Activated naive CD4-positive, alpha-beta T cell treated with anti-CD3 and anti-CD28 coated beads, Interleukin-2, amount 50 U/mL, for 24 hours (primary cell): ENCODE measurements at regions not wholly inside any gene's neighbourhood (a gene's known extent, or its start where the extent isn't known, plus 50 kb on each side); places are given as distances from the start of the nearest gene placed in this dataset.

Experiments
- H3K27ac Mint-ChIP-seq: one replicate; pipeline ENCODE4 v1.8.0; 2021; ENCODE audit warnings: mild to moderate bottlenecking, mixed read lengths
- H3K27me3 Mint-ChIP-seq: one replicate; pipeline ENCODE4 v1.8.0; 2021; ENCODE audit warnings: mixed read lengths
- H3K36me3 Mint-ChIP-seq: one replicate; pipeline ENCODE4 v1.8.0; 2021; ENCODE audit warnings: mixed read lengths
- H3K4me1 Mint-ChIP-seq: one replicate; pipeline ENCODE4 v1.8.0; 2021; ENCODE audit warnings: mixed read lengths
- H3K4me3 Mint-ChIP-seq: one replicate; pipeline ENCODE4 v1.8.0; 2021; ENCODE audit warnings: mild to moderate bottlenecking, mixed read lengths
- H3K9me3 Mint-ChIP-seq: one replicate; pipeline ENCODE4 v1.8.0; 2021; ENCODE audit warnings: mixed read lengths

GRCh38 chr21:21767276-21767675, 769.1 kb downstream of the NCAM2 start:
- Mint-ChIP-seq H3K36me3 (no peaks in the 10 kb centered on the region), H3K4me1 (no peaks in the 10 kb centered on the region), H3K27me3 (no peaks in the 10 kb centered on the region), H3K27ac (no peak overlapping the region), H3K9me3 (peaks cover 14% of the 10 kb centered on the region), H3K4me3 (no peak overlapping the region)

GRCh38 chr21:21788591-21788990, 790.4 kb downstream of the NCAM2 start:
- no peak overlapping the region for H3K27ac Mint-ChIP-seq
- H3K4me3 Mint-ChIP-seq = no peak overlapping the region
- H3K9me3 Mint-ChIP-seq = peaks cover 8% of the 10 kb centered on the region
- H3K4me1 Mint-ChIP-seq = no peaks in the 10 kb centered on the region
- H3K27me3 Mint-ChIP-seq = no peaks in the 10 kb centered on the region
- H3K36me3 Mint-ChIP-seq = no peaks in the 10 kb centered on the region

GRCh38 chr21:21801921-21802320, 803.7 kb downstream of the NCAM2 start:
- H3K27me3 Mint-ChIP-seq = no peaks in the 10 kb centered on the region
- H3K36me3 Mint-ChIP-seq = no peaks in the 10 kb centered on the region
- no peak overlapping the region for H3K4me3 Mint-ChIP-seq
- H3K27ac Mint-ChIP-seq = no peak overlapping the region
- no peaks in the 10 kb centered on the region for H3K4me1 Mint-ChIP-seq
- peaks cover 19% of the 10 kb centered on the region for H3K9me3 Mint-ChIP-seq

- Mint-ChIP-seq H3K4me3 (no peak overlapping the region), H3K27me3 (no peaks in the 10 kb centered on the region), H3K4me1 (no peaks in the 10 kb centered on the region), H3K9me3 (peaks cover 25% of the 10 kb centered on the region), H3K27ac (no peak overlapping the region), H3K36me3 (no peaks in the 10 kb centered on the region)
These were observed 808.7 kb downstream of the NCAM2 start for GRCh38 chr21:21806711-21807597.

DNA sequence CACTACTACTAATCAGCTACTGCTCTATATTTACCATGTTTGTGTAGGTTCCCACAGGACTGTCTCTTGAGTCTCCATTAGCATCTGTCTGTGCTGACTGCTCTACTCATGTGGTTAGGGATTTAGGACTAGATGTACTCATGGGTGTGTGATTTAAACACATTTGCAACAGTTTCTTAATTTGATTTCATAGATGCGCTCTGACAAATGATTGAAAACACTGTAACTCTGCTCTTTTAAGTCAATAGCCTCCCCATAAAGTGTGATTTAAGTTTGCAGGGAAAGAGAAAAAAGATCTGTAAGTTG, 809.3 kb downstream of the NCAM2 start:
- peaks cover 27% of the 10 kb centered on the region for H3K9me3 Mint-ChIP-seq
- no peak overlapping the region for H3K4me3 Mint-ChIP-seq
- no peaks in the 10 kb centered on the region for H3K36me3 Mint-ChIP-seq
- H3K27me3 Mint-ChIP-seq = no peaks in the 10 kb centered on the region
- H3K27ac Mint-ChIP-seq = no peak overlapping the region
- H3K4me1 Mint-ChIP-seq = no peaks in the 10 kb centered on the region

- Mint-ChIP-seq H3K36me3 (no peaks in the 10 kb centered on the region), H3K27me3 (no peaks in the 10 kb centered on the region), H3K27ac (no peak overlapping the region), H3K4me1 (no peaks in the 10 kb centered on the region), H3K9me3 (peaks cover 7% of the 10 kb centered on the region), H3K4me3 (no peak overlapping the region)
These were observed 815.1 kb downstream of the NCAM2 start for GRCh38 chr21:21813289-21813688.

DNA sequence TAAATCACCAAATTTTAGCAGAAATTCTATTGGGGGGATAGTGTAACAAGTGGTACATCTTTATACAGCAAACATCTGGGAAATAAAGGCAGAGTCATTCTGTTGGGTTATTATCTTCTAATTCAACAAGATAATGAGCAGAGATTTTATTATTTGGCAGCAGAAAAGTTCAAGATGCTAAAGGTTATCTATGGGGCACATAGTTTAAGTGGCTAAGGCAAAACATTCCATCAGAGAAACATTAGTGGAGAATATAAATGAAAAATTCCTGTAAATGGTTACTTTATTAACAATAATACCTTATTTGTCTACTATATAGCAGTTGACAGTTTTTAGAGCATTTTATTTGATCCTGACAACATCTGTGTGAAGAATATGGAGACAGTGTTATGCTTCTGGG, 815.7 kb downstream of the NCAM2 start:
- Mint-ChIP-seq H3K27ac (no peak overlapping the region), H3K9me3 (peaks cover 4% of the 10 kb centered on the region), H3K27me3 (no peaks in the 10 kb centered on the region), H3K36me3 (no peaks in the 10 kb centered on the region), H3K4me1 (no peaks in the 10 kb centered on the region), H3K4me3 (no peak overlapping the region)

GRCh38 chr21:21816778-21817177, 818.6 kb downstream of the NCAM2 start:
- Mint-ChIP-seq H3K27ac (no peak overlapping the region), H3K36me3 (no peaks in the 10 kb centered on the region), H3K9me3 (peaks cover 10% of the 10 kb centered on the region), H3K27me3 (no peaks in the 10 kb centered on the region), H3K4me1 (no peaks in the 10 kb centered on the region), H3K4me3 (no peak overlapping the region)

GRCh38 chr21:21818898-21819297, 820.7 kb downstream of the NCAM2 start:
- Mint-ChIP-seq H3K9me3 (peaks cover 6% of the 10 kb centered on the region), H3K4me1 (no peaks in the 10 kb centered on the region), H3K4me3 (no peak overlapping the region), H3K27me3 (no peaks in the 10 kb centered on the region), H3K27ac (no peak overlapping the region), H3K36me3 (no peaks in the 10 kb centered on the region)

GRCh38 chr21:21828130-21828529, 829.9 kb downstream of the NCAM2 start:
- Mint-ChIP-seq H3K27me3 (no peaks in the 10 kb centered on the region), H3K27ac (no peak overlapping the region), H3K9me3 (peaks cover 6% of the 10 kb centered on the region), H3K4me3 (no peak overlapping the region), H3K4me1 (no peaks in the 10 kb centered on the region), H3K36me3 (no peaks in the 10 kb centered on the region)

DNA sequence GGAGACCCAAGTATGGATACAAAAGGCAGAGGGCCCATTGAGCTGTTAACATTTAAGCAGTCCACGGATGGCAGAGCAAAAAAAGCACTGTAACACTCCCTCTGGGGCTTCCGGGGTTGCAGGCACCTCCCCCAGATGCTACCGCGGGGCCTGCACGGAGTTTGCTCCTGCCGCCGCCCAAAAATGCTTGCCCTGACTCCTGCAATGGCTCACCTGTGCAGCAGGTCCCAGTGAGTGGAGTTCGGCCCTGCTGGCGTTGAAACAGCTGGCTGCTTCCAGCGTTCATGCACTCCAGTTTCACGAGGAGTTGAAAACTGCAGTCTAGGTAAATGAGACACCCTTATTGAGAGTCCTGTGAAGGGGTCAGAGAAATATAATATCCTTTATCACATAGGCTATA, 832.8 kb downstream of the NCAM2 start:
- H3K4me3 Mint-ChIP-seq = no peak overlapping the region
- H3K9me3 Mint-ChIP-seq = peaks cover 6% of the 10 kb centered on the region
- no peak overlapping the region for H3K27ac Mint-ChIP-seq
- H3K36me3 Mint-ChIP-seq = no peaks in the 10 kb centered on the region
- no peaks in the 10 kb centered on the region for H3K4me1 Mint-ChIP-seq
- no peaks in the 10 kb centered on the region for H3K27me3 Mint-ChIP-seq

GRCh38 chr21:21845901-21846300, 847.7 kb downstream of the NCAM2 start:
- no peaks in the 10 kb centered on the region for H3K4me1 Mint-ChIP-seq
- no peaks in the 10 kb centered on the region for H3K9me3 Mint-ChIP-seq

DNA sequence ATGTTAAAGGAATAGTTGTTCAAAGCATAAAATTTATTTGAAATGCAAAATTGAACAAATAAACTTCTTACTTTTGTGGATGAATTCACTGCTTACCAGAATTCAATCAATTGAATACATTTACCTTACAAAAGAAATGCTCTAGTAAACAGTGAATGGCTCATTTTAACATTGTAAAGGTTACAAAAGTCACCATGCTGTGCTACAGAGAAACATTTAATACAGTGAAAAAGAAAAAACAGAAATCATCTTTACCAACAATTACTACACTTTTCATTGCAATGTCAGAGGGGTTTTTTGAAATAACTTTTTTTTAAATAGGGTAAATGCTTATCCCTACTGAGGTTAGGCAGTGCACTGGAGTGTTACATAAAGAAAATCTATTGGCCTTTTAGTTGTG, 853.0 kb downstream of the NCAM2 start:
- H3K36me3 Mint-ChIP-seq = no peaks in the 10 kb centered on the region
- no peak overlapping the region for H3K27ac Mint-ChIP-seq
- H3K27me3 Mint-ChIP-seq = no peaks in the 10 kb centered on the region
- peaks cover 5% of the 10 kb centered on the region for H3K9me3 Mint-ChIP-seq
- no peaks in the 10 kb centered on the region for H3K4me1 Mint-ChIP-seq
- H3K4me3 Mint-ChIP-seq = no peak overlapping the region

More at GRCh38 chr21:21845901-21846300, 847.7 kb downstream of the NCAM2 start:
- Mint-ChIP-seq H3K27ac (no peak overlapping the region), H3K4me3 (no peak overlapping the region), H3K27me3 (no peaks in the 10 kb centered on the region), H3K36me3 (no peaks in the 10 kb centered on the region)

DNA sequence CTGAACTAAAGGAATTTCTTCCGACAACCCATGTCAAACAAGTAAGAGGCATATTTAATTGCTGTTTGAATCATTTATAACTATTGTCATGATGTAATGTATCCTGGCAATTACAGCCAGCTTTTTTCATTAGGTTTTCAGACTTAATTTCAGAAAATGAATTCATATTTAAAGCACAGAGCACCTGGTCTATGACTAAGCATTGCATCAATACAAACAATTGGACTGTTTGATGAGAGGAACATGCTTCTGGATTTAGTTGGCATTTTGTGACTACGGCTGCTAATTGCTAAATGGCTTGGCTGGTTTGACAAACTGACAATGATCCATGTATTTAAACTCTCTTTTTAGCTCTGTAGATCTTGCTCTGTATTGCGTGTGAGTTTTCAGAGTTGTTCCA, 853.4 kb downstream of the NCAM2 start:
- Mint-ChIP-seq H3K36me3 (no peaks in the 10 kb centered on the region), H3K4me3 (no peak overlapping the region), H3K27me3 (no peaks in the 10 kb centered on the region), H3K27ac (no peak overlapping the region), H3K4me1 (no peaks in the 10 kb centered on the region), H3K9me3 (peaks cover 5% of the 10 kb centered on the region)

DNA sequence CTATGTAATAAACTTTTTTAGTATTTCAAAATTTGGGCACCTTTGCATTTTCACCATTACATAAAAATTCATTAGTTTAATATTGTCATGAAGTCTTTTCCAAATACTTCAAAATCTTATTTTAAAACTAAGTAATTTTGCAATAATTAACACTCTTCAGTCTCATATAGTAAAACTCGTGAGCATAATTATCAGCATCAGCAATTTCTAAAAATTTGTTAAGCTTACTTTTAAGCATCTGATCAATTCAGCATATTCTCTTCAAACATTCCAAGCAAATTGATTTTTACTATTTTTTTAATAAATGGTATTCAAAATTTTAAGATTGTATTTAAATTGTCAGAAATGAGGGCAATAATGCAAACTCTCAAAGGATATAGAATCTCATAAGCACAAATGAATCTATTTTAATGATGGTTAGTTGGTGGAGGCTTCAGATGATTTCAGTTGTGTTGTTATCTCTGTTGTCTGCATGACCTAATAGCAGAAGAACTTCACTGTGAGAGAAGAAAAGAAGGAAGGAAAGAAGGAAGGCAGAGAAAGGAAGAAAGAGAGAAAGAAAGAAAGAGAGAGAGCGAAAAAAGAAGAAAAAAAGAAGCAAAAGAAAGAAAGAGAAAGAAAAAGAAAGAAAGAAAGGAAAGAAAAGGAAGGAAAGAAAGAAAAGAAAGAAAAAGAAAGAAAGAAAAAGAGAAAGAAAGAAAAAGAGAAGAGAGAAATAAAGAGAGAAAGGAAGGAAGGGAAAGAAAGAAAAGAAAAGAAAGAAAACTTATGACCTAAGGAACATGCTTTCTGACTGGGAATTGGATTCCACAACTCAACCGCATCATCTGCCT, 860.5 kb downstream of the NCAM2 start:
- Mint-ChIP-seq H3K4me1 (no peaks in the 10 kb centered on the region), H3K27me3 (no peaks in the 10 kb centered on the region), H3K36me3 (no peaks in the 10 kb centered on the region), H3K4me3 (no peak overlapping the region), H3K27ac (no peak overlapping the region), H3K9me3 (peaks cover 14% of the 10 kb centered on the region)

GRCh38 chr21:21860888-21861287, 862.7 kb downstream of the NCAM2 start:
- no peak overlapping the region for H3K4me3 Mint-ChIP-seq
- H3K36me3 Mint-ChIP-seq = no peaks in the 10 kb centered on the region
- H3K4me1 Mint-ChIP-seq = no peaks in the 10 kb centered on the region
- no peaks in the 10 kb centered on the region for H3K27me3 Mint-ChIP-seq
- no peak overlapping the region for H3K27ac Mint-ChIP-seq
- H3K9me3 Mint-ChIP-seq = peaks cover 9% of the 10 kb centered on the region
